OCI-LY3 (cell line): ENCODE measurements at regions not wholly inside any gene's neighbourhood (a gene's known extent, or its start where the extent isn't known, plus 50 kb on each side); places are given as distances from the start of the nearest gene placed in this dataset.

Source experiments
- EZH2phosphoT487 ChIP-seq: fragments of 200-600 bp; shearing (Covaris generic); IDR thresholded peaks from 2 replicates; pipeline ENCODE4 v1.6.1; 2018; ENCODE audit warnings: antibody characterized with exemption, mixed run types, low read depth
- TF ChIP-seq, protein P1 (sequence below): fragments of 200-600, 300-600 bp; sonication (generic); IDR thresholded peaks from 2 replicates; pipeline ENCODE4 v1.5.1; 2014; ENCODE audit warnings: antibody characterized with exemption, low read length, low read depth

DNA sequence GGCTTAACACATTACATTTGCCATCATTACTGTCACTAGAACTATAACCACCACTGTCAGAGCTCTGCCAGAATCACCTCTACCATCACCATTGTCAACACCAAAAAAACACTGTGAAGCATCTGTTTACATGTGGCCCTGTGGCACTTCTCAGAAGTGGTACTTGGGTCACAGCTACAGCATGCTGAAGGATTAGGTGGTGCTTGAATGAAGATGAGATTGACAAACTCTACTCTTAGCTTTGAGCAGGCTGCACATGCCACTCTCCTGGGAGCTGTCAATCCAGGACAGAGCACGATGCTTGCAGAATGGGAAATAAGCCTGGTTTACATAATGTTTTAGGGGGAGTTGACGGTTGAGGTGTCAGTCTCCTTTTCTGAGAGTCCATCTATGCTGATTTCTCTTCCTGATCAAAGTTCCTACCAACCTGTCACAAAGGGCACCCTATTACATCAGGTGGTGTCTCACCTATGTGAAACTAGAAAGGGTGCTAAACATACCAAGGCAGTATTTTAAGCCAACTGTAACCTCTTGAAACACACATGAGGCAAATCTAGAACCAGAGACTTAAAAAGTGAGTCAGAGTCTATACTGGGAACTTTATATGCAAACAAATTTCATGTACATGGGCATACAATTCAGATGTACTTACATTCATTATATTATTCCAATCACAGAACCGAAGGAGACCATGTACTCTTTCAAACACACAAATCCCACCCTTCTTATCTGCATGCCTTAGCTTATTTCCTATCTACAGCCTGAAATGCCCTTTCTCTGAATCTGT is 258.7 kb downstream of the EMP1 start:
- TF ChIP-seq, protein P1, sequence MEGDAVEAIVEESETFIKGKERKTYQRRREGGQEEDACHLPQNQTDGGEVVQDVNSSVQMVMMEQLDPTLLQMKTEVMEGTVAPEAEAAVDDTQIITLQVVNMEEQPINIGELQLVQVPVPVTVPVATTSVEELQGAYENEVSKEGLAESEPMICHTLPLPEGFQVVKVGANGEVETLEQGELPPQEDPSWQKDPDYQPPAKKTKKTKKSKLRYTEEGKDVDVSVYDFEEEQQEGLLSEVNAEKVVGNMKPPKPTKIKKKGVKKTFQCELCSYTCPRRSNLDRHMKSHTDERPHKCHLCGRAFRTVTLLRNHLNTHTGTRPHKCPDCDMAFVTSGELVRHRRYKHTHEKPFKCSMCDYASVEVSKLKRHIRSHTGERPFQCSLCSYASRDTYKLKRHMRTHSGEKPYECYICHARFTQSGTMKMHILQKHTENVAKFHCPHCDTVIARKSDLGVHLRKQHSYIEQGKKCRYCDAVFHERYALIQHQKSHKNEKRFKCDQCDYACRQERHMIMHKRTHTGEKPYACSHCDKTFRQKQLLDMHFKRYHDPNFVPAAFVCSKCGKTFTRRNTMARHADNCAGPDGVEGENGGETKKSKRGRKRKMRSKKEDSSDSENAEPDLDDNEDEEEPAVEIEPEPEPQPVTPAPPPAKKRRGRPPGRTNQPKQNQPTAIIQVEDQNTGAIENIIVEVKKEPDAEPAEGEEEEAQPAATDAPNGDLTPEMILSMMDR = no peak
- TF ChIP-seq EZH2phosphoT487 = no peak
